T-helper 9 cell (primary cell): ENCODE measurements at regions not wholly inside any gene's neighbourhood (a gene's known extent, or its start where the extent isn't known, plus 50 kb on each side); places are given as distances from the start of the nearest gene placed in this dataset.
"Not testable (repeated sequence)": the region's sequence is repeated elsewhere in the genome, so short reads cannot be mapped to it uniquely, and the experiment has no call there.

Source experiments
- DNase-seq: peaks from one replicate; pipeline ENCODE4 v3.0.0-alpha.2; 2020

DNA sequence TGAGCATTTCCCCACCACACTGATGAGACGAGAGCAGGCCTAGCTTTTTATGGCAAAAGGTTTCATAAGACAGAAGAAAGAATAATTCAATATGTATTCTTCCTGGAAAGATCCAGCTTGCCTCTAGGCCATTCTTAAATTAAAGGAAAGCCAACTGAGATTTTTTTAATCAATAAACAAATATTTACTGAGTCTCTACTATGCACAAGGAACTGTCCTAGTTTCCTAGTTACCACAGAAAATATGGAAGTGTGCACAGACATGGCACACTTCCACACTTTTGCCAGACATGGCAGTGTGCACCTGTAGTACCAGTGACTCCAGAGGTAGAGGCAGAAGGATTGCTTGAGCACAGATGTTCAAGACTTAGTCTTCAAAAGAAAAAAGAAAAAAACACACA is 281.0 kb downstream of the CETN3 start:
- no peak for DNase-seq

DNA sequence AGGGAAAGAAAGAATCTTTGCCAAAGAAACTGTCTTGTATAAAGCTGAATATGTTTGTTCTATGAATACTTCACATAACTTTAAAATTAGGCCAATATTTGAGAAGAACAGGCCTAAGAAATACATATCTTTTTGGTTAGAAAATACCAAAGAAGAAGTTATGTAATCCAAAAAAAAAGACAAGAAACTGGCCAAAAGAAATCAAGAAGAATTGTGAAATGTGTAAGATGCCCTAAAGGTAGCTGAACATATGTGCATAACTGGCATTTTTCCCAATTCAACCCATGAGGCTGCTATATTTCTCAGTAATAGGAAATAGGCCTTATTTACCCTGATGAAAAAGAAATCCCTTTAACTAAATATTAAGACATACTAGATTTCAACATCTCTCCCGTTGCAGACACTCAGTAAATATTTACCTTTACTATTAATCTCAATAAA is 290.0 kb downstream of the CETN3 start:
- no peak for DNase-seq

DNA sequence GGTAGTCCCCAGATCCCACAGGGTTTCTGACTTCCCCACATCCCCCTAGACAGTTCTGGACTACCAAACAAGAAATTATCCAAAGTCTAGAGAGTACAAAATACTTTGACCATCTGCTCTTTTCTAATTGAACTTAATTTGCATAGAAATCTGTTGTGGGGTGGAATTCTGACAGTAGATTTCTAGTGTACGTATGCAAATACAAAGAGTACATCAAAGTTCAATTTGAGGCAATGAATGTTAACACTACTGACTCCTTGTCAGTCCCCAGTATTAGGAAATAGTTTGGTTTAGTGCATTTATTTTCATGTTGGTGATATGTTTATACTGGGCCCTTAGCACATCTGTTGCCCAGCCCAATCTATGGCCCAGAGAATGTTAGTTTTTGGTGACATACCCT is 292.6 kb downstream of the CETN3 start:
- DNase-seq, result no peak

DNA sequence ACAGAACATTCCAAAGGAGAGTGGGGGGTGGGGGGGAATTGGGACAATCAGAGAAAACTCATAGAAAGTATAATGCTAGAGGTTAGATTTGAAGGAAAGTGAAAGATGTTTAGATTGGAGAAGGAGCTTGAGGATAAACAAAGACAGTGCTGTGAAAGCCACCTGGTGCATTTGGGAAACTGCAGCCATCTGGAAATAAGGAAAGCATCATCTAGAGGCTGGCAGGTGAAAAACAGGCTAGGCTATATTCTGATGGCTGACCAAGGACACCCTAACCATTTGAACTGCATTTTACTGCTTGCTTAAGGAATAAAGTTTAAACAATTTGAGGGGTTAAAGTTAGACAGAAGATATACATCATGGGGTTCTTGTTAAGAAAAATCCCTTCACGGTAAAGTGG is 296.4 kb downstream of the CETN3 start:
- DNase-seq, result no peak

DNA sequence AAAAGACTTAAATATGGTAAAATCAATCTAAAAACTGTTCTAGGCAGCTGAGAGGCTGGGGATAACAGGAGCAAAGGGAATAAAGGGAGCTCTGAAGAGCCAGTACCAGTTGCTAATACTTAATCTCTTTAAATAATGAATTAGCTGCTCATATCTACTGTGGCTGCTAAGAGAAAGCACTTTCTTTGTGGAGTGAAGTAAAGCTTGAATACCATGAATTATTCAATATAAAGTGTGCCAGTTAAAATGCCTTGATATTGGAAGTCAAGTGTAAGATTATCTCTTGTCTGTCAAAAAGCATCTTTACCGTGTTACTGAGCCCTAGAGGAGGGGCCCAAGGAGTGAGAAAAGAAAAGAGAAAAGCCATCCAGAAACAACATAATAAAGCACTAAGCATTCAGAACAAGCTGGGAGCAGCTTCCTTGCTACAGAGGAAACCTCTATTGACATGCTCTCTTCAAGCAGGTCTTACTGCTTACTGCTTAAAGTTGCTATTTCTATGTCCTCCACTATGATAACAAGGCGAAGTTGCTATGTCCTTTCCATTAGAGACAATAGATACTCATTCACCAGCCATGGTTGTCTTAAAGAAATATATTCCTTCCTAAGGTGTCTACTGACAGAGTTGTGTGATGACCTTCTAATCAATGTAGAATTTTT is 297.4 kb downstream of the CETN3 start:
- DNase-seq, result no peak

- DNase-seq, result no peak
These were observed 298.1 kb downstream of the CETN3 start for GRCh38 chr5:90111364-90112032.

GRCh38 chr5:90109285-90109684 is 300.3 kb downstream of the CETN3 start:
- no peak for DNase-seq

DNA sequence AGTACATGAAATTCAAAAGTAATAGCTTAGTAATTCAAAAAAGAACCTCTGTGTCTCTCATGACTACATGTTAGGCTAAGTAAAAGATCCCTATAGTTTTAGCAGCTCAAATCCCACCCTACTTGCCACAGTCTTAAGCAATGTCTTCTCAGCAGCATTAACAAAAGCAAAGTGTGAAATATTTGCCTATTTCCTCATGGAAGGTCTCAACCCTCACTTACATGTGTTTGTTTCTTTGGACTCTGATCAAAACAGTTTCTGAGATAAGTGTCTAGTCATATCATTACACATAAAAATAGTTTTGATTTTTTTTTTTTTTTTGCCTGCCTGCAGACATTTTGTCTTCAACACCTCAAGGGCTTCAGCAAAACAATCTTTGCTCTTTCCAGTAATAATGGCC is 310.5 kb downstream of the CETN3 start:
- DNase-seq, result no peak

- DNase-seq, result no peak
These were observed 312.5 kb downstream of the CETN3 start for GRCh38 chr5:90097082-90097477.

GRCh38 chr5:90096415-90097081 is 313.0 kb downstream of the CETN3 start:
- DNase-seq, result no peak

DNA sequence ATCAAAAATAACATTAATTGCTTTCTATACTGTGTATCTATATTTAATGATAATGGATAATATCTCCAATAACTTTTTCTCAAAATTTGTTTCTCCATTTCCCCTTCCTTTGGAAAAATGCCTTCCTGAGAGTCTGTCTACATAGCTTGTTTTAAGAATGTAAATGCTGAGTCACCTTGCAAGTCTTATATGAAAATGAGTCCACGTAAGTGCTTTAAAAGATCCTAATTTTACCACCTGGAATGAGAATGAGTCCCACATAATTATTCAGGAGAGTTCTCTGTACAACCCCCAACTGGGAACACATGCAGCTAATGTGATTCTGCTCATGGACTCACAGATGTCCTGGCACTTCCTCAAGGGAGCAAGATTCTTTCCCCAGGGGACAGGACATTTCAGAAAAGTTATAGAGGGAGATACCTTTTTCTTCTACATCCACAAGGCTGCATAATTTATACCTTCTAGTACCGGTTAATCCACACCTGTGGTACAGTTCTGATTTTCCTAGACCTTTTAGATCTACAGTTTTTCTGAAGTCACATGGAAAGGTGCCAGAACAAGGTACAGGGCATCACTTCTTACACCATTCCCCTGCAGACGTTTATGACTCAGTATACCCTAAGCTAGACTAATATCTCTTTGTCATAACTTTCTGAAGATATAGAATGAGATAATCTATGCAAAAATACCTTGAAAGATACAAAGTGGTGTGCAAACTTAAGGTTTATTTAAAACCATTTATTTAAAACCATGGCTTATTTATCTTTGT is 314.1 kb downstream of the CETN3 start:
- no peak for DNase-seq

GRCh38 chr5:90093751-90094485 is 315.6 kb downstream of the CETN3 start:
- DNase-seq, result no peak

DNA sequence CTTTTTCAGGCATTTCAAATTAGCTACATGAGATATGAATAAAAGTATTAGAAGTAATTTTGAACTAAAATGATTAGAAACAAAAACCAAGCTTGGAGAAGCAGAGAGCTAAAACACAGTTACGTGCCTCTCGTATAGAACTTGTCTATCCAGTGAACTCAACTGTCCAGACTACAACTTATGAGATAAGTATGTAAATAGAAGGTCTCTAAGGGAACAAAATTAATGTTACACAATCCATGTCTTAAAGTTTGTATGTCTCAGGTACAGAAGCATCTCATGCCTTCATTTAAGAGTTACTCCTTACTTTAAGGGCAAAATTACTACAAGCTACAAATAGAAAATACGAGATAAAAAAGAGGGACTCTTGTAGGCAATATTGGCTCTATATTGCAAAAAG is 316.8 kb downstream of the CETN3 start:
- no peak for DNase-seq

GRCh38 chr5:90084342-90084741 is 325.2 kb downstream of the CETN3 start:
- no peak for DNase-seq

GRCh38 chr5:90073026-90073570 is 336.5 kb downstream of the CETN3 start:
- DNase-seq, result not testable (repeated sequence)

- no peak for DNase-seq
These were observed 337.9 kb downstream of the CETN3 start for GRCh38 chr5:90071656-90072055.

DNA sequence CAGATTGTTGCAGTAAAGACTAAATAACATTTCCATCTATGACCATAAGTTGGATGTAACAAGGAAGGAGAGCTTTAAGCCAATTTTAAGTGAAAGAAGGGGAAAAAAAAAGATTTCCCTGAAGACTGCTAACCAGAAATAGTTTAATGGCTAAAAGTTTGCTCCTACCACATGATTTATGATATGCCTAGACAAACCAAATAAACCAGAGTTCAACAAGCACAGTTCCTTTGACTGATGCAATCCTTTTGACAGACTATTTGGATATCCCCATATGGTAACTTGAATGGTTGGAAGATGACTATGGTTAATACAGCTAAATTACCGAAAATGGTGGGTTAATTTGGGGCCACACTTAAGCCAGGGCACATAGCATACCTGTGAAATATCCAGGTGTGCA is 338.5 kb downstream of the CETN3 start:
- DNase-seq, result no peak

DNA sequence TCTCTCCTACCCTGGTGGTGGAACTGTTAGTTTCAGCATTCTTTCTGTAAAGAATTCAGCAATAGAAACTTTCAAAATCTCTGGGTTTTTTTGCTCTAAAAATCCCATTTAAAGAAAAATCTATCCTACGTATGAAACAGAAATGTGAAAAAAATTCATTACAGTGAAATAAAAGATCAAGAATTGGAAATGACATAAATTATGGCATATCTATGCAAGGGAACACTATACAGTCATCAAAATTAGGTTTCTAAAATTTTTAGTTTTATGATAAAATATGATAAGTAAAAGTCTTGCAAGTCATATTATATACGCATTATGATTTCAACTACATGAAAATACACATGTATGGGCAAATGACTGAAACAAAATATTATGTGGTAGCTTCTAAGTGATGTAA is 342.6 kb downstream of the CETN3 start:
- DNase-seq, result no peak

- no peak for DNase-seq
These were observed 352.4 kb downstream of the CETN3 start for GRCh38 chr5:90056911-90057705.

GRCh38 chr5:90055831-90056328 is 353.7 kb downstream of the CETN3 start:
- no peak for DNase-seq

GRCh38 chr5:90054612-90055011 is 354.9 kb downstream of the CETN3 start:
- no peak for DNase-seq
